Glutamatergic neuron (in vitro differentiated cells): ENCODE measurements at regions not wholly inside any gene's neighbourhood (a gene's known extent, or its start where the extent isn't known, plus 50 kb on each side); places are given as distances from the start of the nearest gene placed in this dataset.

ENCODE experiments used
- DNase-seq: peaks from one replicate; pipeline ENCODE4 v3.0.0; 2022
- H3K27ac Mint-ChIP-seq: one replicate; pipeline ENCODE4 v1.8.0; 2020; ENCODE audit warnings: mild to moderate bottlenecking, mixed read lengths, inconsistent platforms; ENCODE audit not compliant: unreplicated experiment
- H3K27me3 Mint-ChIP-seq: one replicate; pipeline ENCODE4 v1.8.0; 2020; ENCODE audit warnings: mild to moderate bottlenecking, moderate library complexity, mixed read lengths, inconsistent platforms; ENCODE audit not compliant: unreplicated experiment
- H3K36me3 Mint-ChIP-seq: one replicate; pipeline ENCODE4 v1.8.0; 2020; ENCODE audit warnings: mild to moderate bottlenecking, mixed read lengths, inconsistent platforms; ENCODE audit not compliant: unreplicated experiment
- H3K4me1 Mint-ChIP-seq: one replicate; pipeline ENCODE4 v1.8.0; 2020; ENCODE audit warnings: mild to moderate bottlenecking, low read depth, mixed read lengths, inconsistent platforms; ENCODE audit not compliant: unreplicated experiment
- H3K4me3 Mint-ChIP-seq: one replicate; pipeline ENCODE4 v1.8.0; 2020; ENCODE audit warnings: mild to moderate bottlenecking, mixed read lengths, inconsistent platforms; ENCODE audit not compliant: unreplicated experiment
- H3K9me3 Mint-ChIP-seq: one replicate; pipeline ENCODE4 v1.8.0; 2020; ENCODE audit warnings: mild to moderate bottlenecking, moderate library complexity, mixed read lengths, inconsistent platforms; ENCODE audit not compliant: unreplicated experiment
- CTCF ChIP-seq: fragments of 200-600 bp; sonication (generic); IDR thresholded peaks from one replicate; pipeline ENCODE4 v1.5.0; 2021; ENCODE audit not compliant: partially characterized antibody, unreplicated experiment

DNA sequence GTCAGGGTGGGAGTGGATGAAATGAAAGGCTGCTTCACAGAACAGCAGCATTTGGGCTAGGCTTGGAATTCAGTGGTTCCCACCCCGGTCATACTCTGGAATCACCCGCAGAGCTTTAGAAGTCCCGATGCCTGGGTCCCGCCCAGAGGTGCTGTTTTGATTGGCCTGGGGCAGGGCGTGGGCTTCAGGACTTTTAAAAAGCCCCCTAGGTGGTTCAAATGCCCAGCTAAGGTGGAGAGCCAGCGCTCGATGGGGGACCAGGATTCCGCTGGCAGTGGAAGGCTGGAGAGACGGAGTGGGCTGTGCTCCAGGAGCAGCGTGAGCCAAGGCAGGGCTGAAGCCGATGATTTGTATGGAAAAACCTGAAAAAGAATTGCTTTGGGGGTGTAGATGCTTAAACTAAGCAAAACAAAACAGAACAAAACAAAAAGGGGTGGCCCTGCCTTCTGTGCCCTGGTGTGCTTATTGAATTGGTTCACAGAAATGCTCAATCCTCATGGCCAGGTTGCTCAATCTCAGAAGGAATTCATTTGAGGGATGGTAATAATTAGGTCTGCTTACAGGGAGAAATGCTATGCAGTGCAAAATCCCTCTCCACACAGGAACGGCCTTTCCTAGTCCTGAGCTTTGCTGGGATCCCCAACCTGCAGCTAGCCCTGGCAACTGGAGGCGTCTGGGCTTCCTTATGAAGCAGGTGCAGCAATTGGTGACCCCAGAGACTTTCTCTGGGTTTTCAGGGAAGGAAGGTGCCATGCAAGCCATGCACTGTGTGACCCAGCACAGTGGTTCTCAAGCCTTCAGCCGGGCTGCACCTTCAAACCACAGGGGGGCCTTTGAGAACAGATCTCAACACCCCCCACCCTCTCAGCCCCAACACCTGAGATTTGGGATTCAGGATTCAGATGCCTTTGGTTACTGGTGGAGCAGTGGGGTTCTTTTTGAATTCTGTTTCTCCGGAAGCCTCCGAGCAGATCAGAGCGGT lies 174.0 kb upstream of the ZNF618 start:
- peaks cover 5% of the 10 kb centered on the region for H3K36me3 Mint-ChIP-seq
- H3K4me1 Mint-ChIP-seq = no peaks in the 10 kb centered on the region
- no peak overlapping the region for H3K4me3 Mint-ChIP-seq
- no peak for DNase-seq
- no peak overlapping the region for H3K27ac Mint-ChIP-seq
- H3K9me3 Mint-ChIP-seq = peaks cover 1% of the 10 kb centered on the region
- no peak for TF ChIP-seq CTCF
- peaks cover 2% of the 10 kb centered on the region for H3K27me3 Mint-ChIP-seq

- H3K9me3 Mint-ChIP-seq = peaks cover 12% of the 10 kb centered on the region
- no peak overlapping the region for H3K4me3 Mint-ChIP-seq
- H3K27me3 Mint-ChIP-seq = peaks cover 3% of the 10 kb centered on the region
- peaks cover 4% of the 10 kb centered on the region for H3K36me3 Mint-ChIP-seq
- TF ChIP-seq CTCF = no peak
- no peaks in the 10 kb centered on the region for H3K4me1 Mint-ChIP-seq
- DNase-seq = no peak
- H3K27ac Mint-ChIP-seq = no peak overlapping the region
Observed at GRCh38 chr9:113705306-113705927, 170.7 kb upstream of the ZNF618 start.

- TF ChIP-seq CTCF = no peak
- Mint-ChIP-seq H3K9me3 (peaks cover 12% of the 10 kb centered on the region), H3K27ac (no peak overlapping the region), H3K27me3 (peaks cover 3% of the 10 kb centered on the region), H3K4me1 (no peaks in the 10 kb centered on the region), H3K4me3 (no peak overlapping the region), H3K36me3 (peaks cover 4% of the 10 kb centered on the region)
- no peak for DNase-seq
Observed at GRCh38 chr9:113705928-113706519, 170.1 kb upstream of the ZNF618 start.

- no peak for DNase-seq
- H3K4me3 Mint-ChIP-seq = no peak overlapping the region
Observed at GRCh38 chr9:113707953-113708695, 168.0 kb upstream of the ZNF618 start.

More at GRCh38 chr9:113707953-113708695, 168.0 kb upstream of the ZNF618 start:
- no peaks in the 10 kb centered on the region for H3K4me1 Mint-ChIP-seq
- H3K36me3 Mint-ChIP-seq = peaks cover 4% of the 10 kb centered on the region
- TF ChIP-seq CTCF = no peak
- H3K27me3 Mint-ChIP-seq = peaks cover 3% of the 10 kb centered on the region
- no peak overlapping the region for H3K27ac Mint-ChIP-seq
- H3K9me3 Mint-ChIP-seq = peaks cover 12% of the 10 kb centered on the region
